ENCODE measurements at regions not wholly inside any gene's neighbourhood (a gene's known extent, or its start where the extent isn't known, plus 50 kb on each side); places are given as distances from the start of the nearest gene placed in this dataset.

DNA sequence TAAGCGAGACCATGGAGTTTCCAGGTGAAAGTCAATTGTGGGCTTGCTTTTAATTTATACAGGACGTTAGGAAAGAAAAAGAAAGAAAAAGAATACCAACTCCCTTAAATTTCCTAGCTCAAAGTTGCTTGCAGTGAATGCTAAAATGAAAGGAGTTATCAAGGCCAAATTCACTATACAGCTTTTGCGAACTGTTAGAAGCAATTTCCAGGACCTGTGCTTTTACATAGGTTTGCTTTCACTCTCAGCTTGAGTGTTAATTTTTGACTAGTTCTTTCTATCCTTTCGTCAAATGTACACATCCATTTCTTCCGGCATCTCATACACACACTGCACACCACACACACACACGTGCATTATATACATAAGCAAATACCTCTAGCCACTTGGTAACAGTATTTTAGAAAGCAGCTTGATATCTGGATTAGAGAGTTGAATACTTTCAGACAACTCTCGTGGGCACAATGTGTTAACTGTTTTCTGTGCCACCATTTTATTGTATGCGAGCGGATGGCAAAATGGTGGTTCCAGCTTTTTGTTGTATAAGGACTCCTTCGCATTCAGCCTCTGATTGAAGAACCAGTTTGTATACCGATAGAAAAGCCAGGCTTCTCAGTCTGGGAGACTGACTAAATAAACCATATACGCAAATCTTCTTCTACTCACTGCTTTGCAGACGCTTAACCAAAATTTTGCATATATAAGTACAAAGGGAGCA lies 381.8 kb downstream of the MTX2 start:
- Histone ChIP-seq H3K27me3 (ENCODE audit: control insufficient read depth, insufficient read depth, low read length) (peaks cover 21% of the 10 kb centered on the region), H3K4me3 (ENCODE audit: low read length) (no peak overlapping the region), H3K27ac (ENCODE audit: low read length) (no peak overlapping the region), H3K4me1 (ENCODE audit: control insufficient read depth, insufficient read depth, low read length) (no peaks in the 10 kb centered on the region), H3K36me3 (ENCODE audit: control insufficient read depth, insufficient read depth, low read length) (no peaks in the 10 kb centered on the region), H3K9me3 (ENCODE audit: control insufficient read depth, insufficient read depth, low read length) (no peaks in the 10 kb centered on the region)
- Mint-ChIP-seq H3K36me3 (peaks cover 5% of the 10 kb centered on the region), H3K27me3 (ENCODE audit: low read depth in 2 of 2) (peaks cover 33 to 77% of the 10 kb centered on the region in 2 donors), H3K27ac (no peak overlapping the region), H3K4me1 (peaks cover 0 to 4% of the 10 kb centered on the region in 2 donors), H3K9me3 (no peaks in the 10 kb centered on the region), H3K4me3 (no peak overlapping the region)
- TF ChIP-seq, protein P1, sequence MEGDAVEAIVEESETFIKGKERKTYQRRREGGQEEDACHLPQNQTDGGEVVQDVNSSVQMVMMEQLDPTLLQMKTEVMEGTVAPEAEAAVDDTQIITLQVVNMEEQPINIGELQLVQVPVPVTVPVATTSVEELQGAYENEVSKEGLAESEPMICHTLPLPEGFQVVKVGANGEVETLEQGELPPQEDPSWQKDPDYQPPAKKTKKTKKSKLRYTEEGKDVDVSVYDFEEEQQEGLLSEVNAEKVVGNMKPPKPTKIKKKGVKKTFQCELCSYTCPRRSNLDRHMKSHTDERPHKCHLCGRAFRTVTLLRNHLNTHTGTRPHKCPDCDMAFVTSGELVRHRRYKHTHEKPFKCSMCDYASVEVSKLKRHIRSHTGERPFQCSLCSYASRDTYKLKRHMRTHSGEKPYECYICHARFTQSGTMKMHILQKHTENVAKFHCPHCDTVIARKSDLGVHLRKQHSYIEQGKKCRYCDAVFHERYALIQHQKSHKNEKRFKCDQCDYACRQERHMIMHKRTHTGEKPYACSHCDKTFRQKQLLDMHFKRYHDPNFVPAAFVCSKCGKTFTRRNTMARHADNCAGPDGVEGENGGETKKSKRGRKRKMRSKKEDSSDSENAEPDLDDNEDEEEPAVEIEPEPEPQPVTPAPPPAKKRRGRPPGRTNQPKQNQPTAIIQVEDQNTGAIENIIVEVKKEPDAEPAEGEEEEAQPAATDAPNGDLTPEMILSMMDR (IDR thresholded peaks at IDR 0.05), result no peak
- 92% methylated on average over 10 of the region's 13 CpGs for WGBS (ENCODE audit: insufficient coverage)
- intact Hi-C loops (cut with micrococcal nuclease), result loop anchor here (5.0 kb wide), 2 partner anchors 161 to 1284 kb away; no protein-coding TSS in a partner anchor
- ATAC-seq (no peak), DNase-seq (no peak)

DNA sequence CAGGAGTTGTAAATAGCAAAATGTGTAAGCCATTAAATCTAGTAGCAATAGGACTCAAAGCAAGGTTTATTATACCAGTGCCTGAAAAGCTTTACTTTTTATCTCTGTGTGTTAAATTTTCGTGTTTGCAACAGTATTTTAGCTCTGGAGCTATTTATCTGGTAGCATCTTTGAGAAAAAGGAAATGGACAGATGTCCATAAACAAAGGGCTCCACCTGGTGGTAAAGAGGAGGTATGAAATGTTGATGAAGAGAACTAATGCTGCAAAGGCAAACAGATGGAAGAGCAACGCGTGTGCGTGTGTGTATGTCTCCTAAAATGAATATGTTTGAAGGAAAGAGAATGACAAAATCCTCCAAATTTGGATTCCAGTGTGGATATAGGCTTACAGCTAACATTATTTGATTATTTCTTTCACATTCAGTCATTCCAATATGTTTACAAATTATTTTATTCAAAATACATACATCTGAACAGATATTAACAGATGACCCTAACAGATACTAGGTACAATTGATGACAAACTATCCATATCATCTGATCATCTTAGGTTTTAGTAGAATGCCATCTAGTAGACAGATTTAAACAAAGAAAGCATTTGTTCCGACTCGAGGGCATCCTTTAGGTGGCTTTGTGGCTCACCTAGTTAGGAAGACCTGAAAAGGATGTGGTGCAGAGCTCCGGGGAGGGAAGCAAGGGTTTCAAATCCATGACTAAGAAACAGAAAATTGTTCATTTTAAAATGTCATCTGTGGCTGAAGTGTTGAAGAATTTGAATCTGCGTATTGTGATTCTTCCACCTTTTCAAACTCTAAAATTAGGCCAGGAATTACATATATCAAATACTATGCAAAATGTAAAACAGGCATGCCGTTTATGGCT lies 383.3 kb downstream of the MTX2 start:
- Mint-ChIP-seq H3K4me3 (no peak overlapping the region), H3K4me1 (peaks cover 0 to 4% of the 10 kb centered on the region in 2 donors), H3K36me3 (peaks cover 5% of the 10 kb centered on the region), H3K9me3 (no peaks in the 10 kb centered on the region), H3K27ac (no peak overlapping the region), H3K27me3 (ENCODE audit: low read depth in 2 of 2) (peaks cover 31 to 74% of the 10 kb centered on the region in 2 donors)
- Histone ChIP-seq H3K9me3 (ENCODE audit: control insufficient read depth, insufficient read depth, low read length) (no peaks in the 10 kb centered on the region), H3K27ac (ENCODE audit: low read length) (no peak overlapping the region), H3K27me3 (ENCODE audit: control insufficient read depth, insufficient read depth, low read length) (peaks cover 17% of the 10 kb centered on the region), H3K4me3 (ENCODE audit: low read length) (no peak overlapping the region), H3K36me3 (ENCODE audit: control insufficient read depth, insufficient read depth, low read length) (no peaks in the 10 kb centered on the region), H3K4me1 (ENCODE audit: control insufficient read depth, insufficient read depth, low read length) (no peaks in the 10 kb centered on the region)
- DNase-seq (peak in 1 of 2 donors; percentile 69), ATAC-seq (peak; percentile 64 to 77 (median 68))
- intact Hi-C loops (cut with micrococcal nuclease), result loop anchor here (1.0 to 5.0 kb wide), 4 partner anchors 160 to 1285 kb away; no protein-coding TSS in a partner anchor
- TF ChIP-seq, protein P1 (IDR thresholded peaks at IDR 0.05), result peak; percentile 94
- WGBS (ENCODE audit: insufficient coverage), result 48% methylated on average over 9 of the region's 9 CpGs

DNA sequence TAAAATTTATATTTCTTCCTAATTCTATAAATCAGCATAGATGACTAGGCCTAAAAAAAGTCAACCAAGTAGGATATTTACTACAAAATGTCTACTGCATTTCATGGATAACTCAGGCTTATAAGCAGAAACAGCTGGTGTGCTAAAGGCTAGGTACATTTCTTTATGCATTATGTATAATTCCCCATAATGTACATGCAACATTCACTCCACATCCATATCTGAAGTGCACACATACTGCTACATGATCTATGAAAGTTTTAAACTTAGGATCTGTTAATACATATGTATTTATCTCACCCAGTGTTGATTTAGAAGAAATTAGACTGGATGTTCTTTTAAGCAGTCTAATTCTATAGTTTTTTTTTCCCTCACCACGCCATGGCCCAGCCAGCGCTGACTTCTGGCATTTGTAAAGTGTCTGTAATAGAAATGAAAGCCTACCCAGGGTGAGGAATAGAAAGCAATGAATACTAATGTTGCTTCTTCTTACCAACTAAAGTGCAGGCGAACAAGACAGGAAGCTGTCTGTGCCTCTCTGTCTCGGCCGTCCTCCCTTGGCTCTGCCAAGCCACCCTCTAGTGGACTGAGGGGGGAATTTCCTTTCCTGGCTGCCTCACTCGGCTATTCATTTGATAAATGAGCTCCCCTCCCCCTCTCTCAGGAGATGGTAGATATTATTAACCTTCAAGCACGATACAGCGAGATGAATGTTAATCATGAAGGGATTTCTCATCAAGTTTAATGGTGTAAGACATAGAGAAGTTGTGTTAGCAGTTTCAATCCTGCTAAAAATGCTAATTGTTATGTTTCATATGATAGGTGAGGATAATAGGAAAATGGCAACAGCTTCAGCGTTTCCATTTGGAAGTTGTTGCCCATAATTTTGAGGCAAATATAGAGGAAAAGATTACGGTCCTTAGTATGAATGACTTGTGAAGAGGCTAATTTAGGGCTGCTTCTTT lies 384.5 kb downstream of the MTX2 start:
- TF ChIP-seq, protein P1 (IDR thresholded peaks at IDR 0.05), result peak; percentile 48
- Histone ChIP-seq H3K36me3 (ENCODE audit: control insufficient read depth, insufficient read depth, low read length) (no peaks in the 10 kb centered on the region), H3K4me3 (ENCODE audit: low read length) (no peak overlapping the region), H3K4me1 (ENCODE audit: control insufficient read depth, insufficient read depth, low read length) (no peaks in the 10 kb centered on the region), H3K9me3 (ENCODE audit: control insufficient read depth, insufficient read depth, low read length) (no peaks in the 10 kb centered on the region), H3K27ac (ENCODE audit: low read length) (no peak overlapping the region), H3K27me3 (ENCODE audit: control insufficient read depth, insufficient read depth, low read length) (peaks cover 19% of the 10 kb centered on the region)
- H3K27me3 Mint-ChIP-seq (ENCODE audit: low read depth in 2 of 2), result peaks cover 37 to 77% of the 10 kb centered on the region in 2 donors
- H3K4me1 Mint-ChIP-seq, result peaks cover 0 to 4% of the 10 kb centered on the region in 2 donors
- H3K36me3 Mint-ChIP-seq, result peaks cover 5% of the 10 kb centered on the region
- H3K4me3 Mint-ChIP-seq, result no peak overlapping the region
- H3K27ac Mint-ChIP-seq, result no peak overlapping the region
- DNase-seq (peak in 1 of 2 donors; percentile 48), ATAC-seq (peak; percentile 72 to 79 (median 73))
- no peaks in the 10 kb centered on the region for H3K9me3 Mint-ChIP-seq
- intact Hi-C loops (cut with micrococcal nuclease), result loop anchor here (5.0 kb wide), 2 partner anchors 159 to 1286 kb away; no protein-coding TSS in a partner anchor
- WGBS (ENCODE audit: insufficient coverage), result 39% methylated on average over 7 of the region's 10 CpGs

Data from natural killer cell (primary cell).